ENCODE measurements at regions not wholly inside any gene's neighbourhood (a gene's known extent, or its start where the extent isn't known, plus 50 kb on each side); places are given as distances from the start of the nearest gene placed in this dataset.

DNA sequence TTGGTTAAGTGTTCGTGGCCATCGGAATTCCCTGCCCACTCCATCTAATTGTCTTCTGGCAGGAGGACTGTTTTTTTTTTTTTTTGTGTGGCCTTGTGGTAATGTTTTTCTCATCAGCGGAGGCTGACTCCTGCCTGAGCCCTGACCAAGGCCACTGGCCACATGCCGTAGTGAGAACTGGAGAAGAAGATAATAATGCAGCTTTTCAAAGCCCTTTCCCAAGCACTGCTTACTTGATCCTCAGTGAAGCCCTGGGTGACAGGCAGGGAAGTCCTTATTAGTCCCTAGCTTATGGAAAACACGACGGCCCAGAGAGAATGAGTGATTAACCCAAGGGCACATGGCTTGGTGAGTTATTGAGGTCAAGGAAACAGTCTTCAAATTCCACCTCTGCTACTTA, 71.2 kb downstream of the ADM start:
- Histone ChIP-seq H3K27me3 (ENCODE audit: insufficient read depth, low read length, poor library complexity) (no peaks in the 10 kb centered on the region), H2BK120ac (ENCODE audit: low read depth, low read length) (no peak overlapping the region), H3K56ac (ENCODE audit: low read length) (peak overlapping the region; percentile 50), H3K18ac (ENCODE audit: low read length) (no peak overlapping the region), H4K8ac (ENCODE audit: low read depth, low read length) (no peak overlapping the region), H3K79me2 (ENCODE audit: control insufficient read depth, insufficient read depth, low read length) (no peaks in the 10 kb centered on the region), H3K4me3 (ENCODE audit: low read length) (no peak overlapping the region), H3K4me2 (ENCODE audit: low read length) (no peak overlapping the region), H3K27ac (ENCODE audit: low read depth, low read length) (no peak overlapping the region), H2BK15ac (replicated peaks; ENCODE audit: low read depth) (no peak overlapping the region), H3K9ac (ENCODE audit: low read length) (no peak overlapping the region), H2BK5ac (ENCODE audit: low read length) (no peak overlapping the region), H2AK5ac (ENCODE audit: low read length) (no peak overlapping the region), H3K4me1 (ENCODE audit: control insufficient read depth, low read depth, low read length) (no peaks in the 10 kb centered on the region), H3K36me3 (ENCODE audit: control insufficient read depth, insufficient read depth, low read length) (no peaks in the 10 kb centered on the region), H3K4ac (ENCODE audit: low read depth, low read length) (no peak overlapping the region), H3K79me1 (ENCODE audit: low read length) (no peaks in the 10 kb centered on the region), H4K5ac (ENCODE audit: low read length) (no peak overlapping the region), H3K23ac (ENCODE audit: low read length) (no peak overlapping the region)
- no CpG with 5 or more reads among the region's 6 CpGs for WGBS (ENCODE audit: extremely low coverage, insufficient coverage, low lambda C conversion rate)
- DNase-seq: no peak

- H3K4ac ChIP-seq (ENCODE audit: low read depth, low read length): no peak overlapping the region
- H3K27ac ChIP-seq (ENCODE audit: low read depth, low read length): no peak overlapping the region
- H3K18ac ChIP-seq (ENCODE audit: low read length): no peak overlapping the region
- no peak overlapping the region for H2BK5ac ChIP-seq (ENCODE audit: low read length)
- no peaks in the 10 kb centered on the region for H3K36me3 ChIP-seq (ENCODE audit: control insufficient read depth, insufficient read depth, low read length)
- no peak for DNase-seq
- no peak overlapping the region for H4K5ac ChIP-seq (ENCODE audit: low read length)
- H2BK120ac ChIP-seq (ENCODE audit: low read depth, low read length): no peak overlapping the region
- no peak overlapping the region for H2BK15ac ChIP-seq (replicated peaks; ENCODE audit: low read depth)
- no peak overlapping the region for H3K9ac ChIP-seq (ENCODE audit: low read length)
- no peaks in the 10 kb centered on the region for H3K79me2 ChIP-seq (ENCODE audit: control insufficient read depth, insufficient read depth, low read length)
- no peaks in the 10 kb centered on the region for H3K79me1 ChIP-seq (ENCODE audit: low read length)
- no peaks in the 10 kb centered on the region for H3K27me3 ChIP-seq (ENCODE audit: insufficient read depth, low read length, poor library complexity)
- no peak overlapping the region for H2AK5ac ChIP-seq (ENCODE audit: low read length)
- no peak overlapping the region for H4K8ac ChIP-seq (ENCODE audit: low read depth, low read length)
- H3K56ac ChIP-seq (ENCODE audit: low read length): no peak overlapping the region
- no peaks in the 10 kb centered on the region for H3K4me1 ChIP-seq (ENCODE audit: control insufficient read depth, low read depth, low read length)
- no peak overlapping the region for H3K4me3 ChIP-seq (ENCODE audit: low read length)
- H3K4me2 ChIP-seq (ENCODE audit: low read length): no peak overlapping the region
- H3K23ac ChIP-seq (ENCODE audit: low read length): no peak overlapping the region
Measured at GRCh38 chr11:10377183-10377582, 72.3 kb downstream of the ADM start.

DNA sequence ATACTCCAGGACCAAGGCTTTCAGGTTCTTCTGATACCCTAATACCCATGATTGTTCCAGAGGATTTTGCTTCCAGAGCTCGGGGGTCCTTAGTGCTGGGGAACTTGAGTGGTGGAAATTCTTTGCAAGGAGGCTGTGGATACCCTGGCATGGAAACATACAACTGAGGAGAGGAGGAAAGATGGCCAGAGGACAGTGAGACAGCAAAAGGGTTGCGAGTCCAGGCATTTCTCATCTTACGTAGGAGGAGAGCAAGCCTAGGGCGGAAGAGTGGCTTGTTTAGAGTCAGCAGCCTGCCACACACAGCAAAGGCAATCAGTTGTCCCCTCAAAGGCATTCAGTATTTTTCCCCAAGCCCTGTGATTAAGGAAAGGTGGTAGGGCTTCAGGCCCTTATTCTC, 73.5 kb downstream of the ADM start:
- no CpG with 5 or more reads among the region's 4 CpGs for WGBS (ENCODE audit: extremely low coverage, insufficient coverage, low lambda C conversion rate)
- H3K56ac ChIP-seq (ENCODE audit: low read length): no peak overlapping the region

DNA sequence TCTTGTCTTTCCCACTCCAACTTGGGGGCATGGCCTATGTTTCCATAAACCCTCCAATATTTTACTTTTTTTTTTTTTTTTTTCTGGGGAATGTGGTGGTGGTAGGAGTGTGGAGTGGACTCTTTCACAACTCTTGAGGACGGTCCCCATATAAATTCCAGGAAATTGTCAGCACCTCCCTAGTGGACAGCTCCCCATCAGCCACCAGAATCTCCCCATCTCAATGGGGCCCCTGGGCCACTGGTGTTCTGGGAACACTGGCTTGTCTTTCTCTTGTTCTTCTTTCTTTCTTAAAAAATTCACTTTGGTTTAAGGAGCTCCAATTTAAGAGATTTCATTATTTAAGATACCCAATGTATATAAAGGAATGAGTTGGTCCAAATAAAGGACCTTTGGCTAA, 74.1 kb downstream of the ADM start:
- peak; percentile 34 for DNase-seq
- Histone ChIP-seq H3K56ac (ENCODE audit: low read length) (no peak overlapping the region), H3K4me1 (ENCODE audit: control insufficient read depth, low read depth, low read length) (no peaks in the 10 kb centered on the region), H2BK120ac (ENCODE audit: low read depth, low read length) (no peak overlapping the region), H2BK5ac (ENCODE audit: low read length) (no peak overlapping the region), H3K23ac (ENCODE audit: low read length) (no peak overlapping the region), H3K4ac (ENCODE audit: low read depth, low read length) (no peak overlapping the region), H3K79me2 (ENCODE audit: control insufficient read depth, insufficient read depth, low read length) (no peaks in the 10 kb centered on the region), H3K18ac (ENCODE audit: low read length) (no peak overlapping the region), H3K79me1 (ENCODE audit: low read length) (no peaks in the 10 kb centered on the region), H4K8ac (ENCODE audit: low read depth, low read length) (no peak overlapping the region), H2AK5ac (ENCODE audit: low read length) (no peak overlapping the region), H3K36me3 (ENCODE audit: control insufficient read depth, insufficient read depth, low read length) (no peaks in the 10 kb centered on the region), H3K4me2 (ENCODE audit: low read length) (no peak overlapping the region), H3K9ac (ENCODE audit: low read length) (no peak overlapping the region), H3K27me3 (ENCODE audit: insufficient read depth, low read length, poor library complexity) (no peaks in the 10 kb centered on the region), H4K5ac (ENCODE audit: low read length) (no peak overlapping the region), H3K27ac (ENCODE audit: low read depth, low read length) (no peak overlapping the region), H2BK15ac (replicated peaks; ENCODE audit: low read depth) (no peak overlapping the region), H3K4me3 (ENCODE audit: low read length) (no peak overlapping the region)
- WGBS (ENCODE audit: extremely low coverage, insufficient coverage, low lambda C conversion rate): no CpG with 5 or more reads among the region's 1 CpG

More for the DNA sequence above, 73.5 kb downstream of the ADM start:
- Histone ChIP-seq H4K8ac (ENCODE audit: low read depth, low read length) (no peak overlapping the region), H2BK120ac (ENCODE audit: low read depth, low read length) (no peak overlapping the region), H3K9ac (ENCODE audit: low read length) (no peak overlapping the region), H4K5ac (ENCODE audit: low read length) (no peak overlapping the region), H3K79me2 (ENCODE audit: control insufficient read depth, insufficient read depth, low read length) (no peaks in the 10 kb centered on the region), H2BK5ac (ENCODE audit: low read length) (no peak overlapping the region), H3K4ac (ENCODE audit: low read depth, low read length) (no peak overlapping the region), H3K27ac (ENCODE audit: low read depth, low read length) (no peak overlapping the region), H3K79me1 (ENCODE audit: low read length) (no peaks in the 10 kb centered on the region), H3K36me3 (ENCODE audit: control insufficient read depth, insufficient read depth, low read length) (no peaks in the 10 kb centered on the region), H2AK5ac (ENCODE audit: low read length) (no peak overlapping the region), H3K23ac (ENCODE audit: low read length) (no peak overlapping the region), H3K27me3 (ENCODE audit: insufficient read depth, low read length, poor library complexity) (no peaks in the 10 kb centered on the region), H3K4me1 (ENCODE audit: control insufficient read depth, low read depth, low read length) (no peaks in the 10 kb centered on the region), H2BK15ac (replicated peaks; ENCODE audit: low read depth) (no peak overlapping the region), H3K4me3 (ENCODE audit: low read length) (no peak overlapping the region), H3K18ac (ENCODE audit: low read length) (no peak overlapping the region), H3K4me2 (ENCODE audit: low read length) (no peak overlapping the region)
- no peak for DNase-seq

- no peak overlapping the region for H3K27ac ChIP-seq (ENCODE audit: low read depth, low read length)
- H4K5ac ChIP-seq (ENCODE audit: low read length): no peak overlapping the region
- H3K79me1 ChIP-seq (ENCODE audit: low read length): no peaks in the 10 kb centered on the region
- no peak overlapping the region for H3K4me2 ChIP-seq (ENCODE audit: low read length)
- H3K9ac ChIP-seq (ENCODE audit: low read length): no peak overlapping the region
- no peaks in the 10 kb centered on the region for H3K79me2 ChIP-seq (ENCODE audit: control insufficient read depth, insufficient read depth, low read length)
- H2BK5ac ChIP-seq (ENCODE audit: low read length): no peak overlapping the region
- H3K4me1 ChIP-seq (ENCODE audit: control insufficient read depth, low read depth, low read length): no peaks in the 10 kb centered on the region
- no peak overlapping the region for H2AK5ac ChIP-seq (ENCODE audit: low read length)
- H3K56ac ChIP-seq (ENCODE audit: low read length): no peak overlapping the region
- DNase-seq: no peak
- no peak overlapping the region for H4K8ac ChIP-seq (ENCODE audit: low read depth, low read length)
- no CpG with 5 or more reads among the region's 1 CpG for WGBS (ENCODE audit: extremely low coverage, insufficient coverage, low lambda C conversion rate)
- H3K23ac ChIP-seq (ENCODE audit: low read length): no peak overlapping the region
- no peak overlapping the region for H3K4ac ChIP-seq (ENCODE audit: low read depth, low read length)
- H3K36me3 ChIP-seq (ENCODE audit: control insufficient read depth, insufficient read depth, low read length): no peaks in the 10 kb centered on the region
- no peaks in the 10 kb centered on the region for H3K27me3 ChIP-seq (ENCODE audit: insufficient read depth, low read length, poor library complexity)
- no peak overlapping the region for H3K18ac ChIP-seq (ENCODE audit: low read length)
- H2BK120ac ChIP-seq (ENCODE audit: low read depth, low read length): no peak overlapping the region
- no peak overlapping the region for H3K4me3 ChIP-seq (ENCODE audit: low read length)
- no peak overlapping the region for H2BK15ac ChIP-seq (replicated peaks; ENCODE audit: low read depth)
Measured at GRCh38 chr11:10379426-10379825, 74.6 kb downstream of the ADM start.

- no peak overlapping the region for H3K4ac ChIP-seq (ENCODE audit: low read depth, low read length)
- no peak overlapping the region for H3K18ac ChIP-seq (ENCODE audit: low read length)
- H3K4me2 ChIP-seq (ENCODE audit: low read length): no peak overlapping the region
- H4K8ac ChIP-seq (ENCODE audit: low read depth, low read length): no peak overlapping the region
- no peak overlapping the region for H3K9ac ChIP-seq (ENCODE audit: low read length)
- DNase-seq: no peak
- no peak overlapping the region for H4K5ac ChIP-seq (ENCODE audit: low read length)
- H2BK15ac ChIP-seq (replicated peaks; ENCODE audit: low read depth): no peak overlapping the region
- no peaks in the 10 kb centered on the region for H3K36me3 ChIP-seq (ENCODE audit: control insufficient read depth, insufficient read depth, low read length)
- no peaks in the 10 kb centered on the region for H3K79me2 ChIP-seq (ENCODE audit: control insufficient read depth, insufficient read depth, low read length)
- no peak overlapping the region for H3K4me3 ChIP-seq (ENCODE audit: low read length)
- H3K23ac ChIP-seq (ENCODE audit: low read length): no peak overlapping the region
- no peak overlapping the region for H3K56ac ChIP-seq (ENCODE audit: low read length)
- H3K27me3 ChIP-seq (ENCODE audit: insufficient read depth, low read length, poor library complexity): no peaks in the 10 kb centered on the region
- H3K27ac ChIP-seq (ENCODE audit: low read depth, low read length): no peak overlapping the region
- WGBS (ENCODE audit: extremely low coverage, insufficient coverage, low lambda C conversion rate): no CpG with 5 or more reads among the region's 2 CpGs
- no peak overlapping the region for H2BK5ac ChIP-seq (ENCODE audit: low read length)
- no peak overlapping the region for H2AK5ac ChIP-seq (ENCODE audit: low read length)
- no peak overlapping the region for H2BK120ac ChIP-seq (ENCODE audit: low read depth, low read length)
- no peaks in the 10 kb centered on the region for H3K79me1 ChIP-seq (ENCODE audit: low read length)
- H3K4me1 ChIP-seq (ENCODE audit: control insufficient read depth, low read depth, low read length): no peaks in the 10 kb centered on the region
Measured at GRCh38 chr11:10379871-10380568, 75.0 kb upstream of the AMPD3 start.

All from mesendoderm (in vitro differentiated cells).